ENCODE measurements at regions not wholly inside any gene's neighbourhood (a gene's known extent, or its start where the extent isn't known, plus 50 kb on each side); places are given as distances from the start of the nearest gene placed in this dataset.

DNA sequence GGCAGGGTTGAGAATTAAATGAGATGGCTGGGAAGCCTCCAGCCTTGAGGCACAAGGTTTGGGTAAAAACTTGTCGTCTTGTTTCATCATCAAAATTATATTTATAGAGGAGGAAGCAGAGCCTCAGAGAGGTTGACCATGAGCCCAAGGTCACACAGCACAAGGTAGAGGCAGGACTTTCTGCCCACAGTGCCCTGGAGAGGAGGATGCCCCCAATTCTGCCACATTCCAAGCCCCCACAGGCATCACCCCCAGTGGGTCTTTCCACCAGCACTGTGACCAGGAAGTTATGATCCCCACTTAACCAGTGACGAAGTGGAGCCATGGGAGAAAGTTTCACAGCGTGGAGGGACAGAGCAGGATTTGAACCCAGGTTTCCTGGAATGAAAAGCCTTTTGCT, 400.0 kb downstream of the MATN1 start:
- intact Hi-C loops (cut with DNase I; ENCODE audit: low total_unique reads) = no loop called here
- TF ChIP-seq CTCF (IDR thresholded peaks at IDR 0.05 in 8 of 11, conservative IDR thresholded peaks at IDR 0.05 in 3 of 11) (no peak), POLR2A (IDR thresholded peaks at IDR 0.05) (no peak), POLR2AphosphoS5 (IDR thresholded peaks at IDR 0.05) (no peak)
- Histone ChIP-seq H3K36me3 (no peaks in the 10 kb centered on the region), H3K27ac (no peak overlapping the region), H3K9me3 (no peaks in the 10 kb centered on the region), H3K27me3 (replicated peaks in 1 of 7) (peaks cover 0 to 48% (median 0%) of the 10 kb centered on the region in 7 donors), H3K4me1 (no peaks in the 10 kb centered on the region), H3K4me3 (no peak overlapping the region)
- DNase-seq = no peak
- 57 to 81% (median 75%) methylated on average over 3 of the region's 3 CpGs for WGBS, 5 donors

- Histone ChIP-seq H3K4me1 (no peaks in the 10 kb centered on the region), H3K9me3 (no peaks in the 10 kb centered on the region), H3K36me3 (no peaks in the 10 kb centered on the region), H3K4me3 (no peak overlapping the region), H3K27ac (no peak overlapping the region), H3K27me3 (replicated peaks in 1 of 7) (peaks cover 0 to 53% (median 0%) of the 10 kb centered on the region in 7 donors)
- TF ChIP-seq POLR2A (IDR thresholded peaks at IDR 0.05) (no peak), POLR2AphosphoS5 (IDR thresholded peaks at IDR 0.05) (no peak), CTCF (IDR thresholded peaks at IDR 0.05 in 8 of 11, conservative IDR thresholded peaks at IDR 0.05 in 3 of 11) (no peak)
- WGBS, 5 donors = 69 to 82% (median 74%) methylated on average over 5 of the region's 5 CpGs
- no peak for DNase-seq
- intact Hi-C loops (cut with DNase I; ENCODE audit: low total_unique reads) = no loop called here
Observed at GRCh38 chr1:30322859-30323257, 400.5 kb downstream of the MATN1 start.

DNA sequence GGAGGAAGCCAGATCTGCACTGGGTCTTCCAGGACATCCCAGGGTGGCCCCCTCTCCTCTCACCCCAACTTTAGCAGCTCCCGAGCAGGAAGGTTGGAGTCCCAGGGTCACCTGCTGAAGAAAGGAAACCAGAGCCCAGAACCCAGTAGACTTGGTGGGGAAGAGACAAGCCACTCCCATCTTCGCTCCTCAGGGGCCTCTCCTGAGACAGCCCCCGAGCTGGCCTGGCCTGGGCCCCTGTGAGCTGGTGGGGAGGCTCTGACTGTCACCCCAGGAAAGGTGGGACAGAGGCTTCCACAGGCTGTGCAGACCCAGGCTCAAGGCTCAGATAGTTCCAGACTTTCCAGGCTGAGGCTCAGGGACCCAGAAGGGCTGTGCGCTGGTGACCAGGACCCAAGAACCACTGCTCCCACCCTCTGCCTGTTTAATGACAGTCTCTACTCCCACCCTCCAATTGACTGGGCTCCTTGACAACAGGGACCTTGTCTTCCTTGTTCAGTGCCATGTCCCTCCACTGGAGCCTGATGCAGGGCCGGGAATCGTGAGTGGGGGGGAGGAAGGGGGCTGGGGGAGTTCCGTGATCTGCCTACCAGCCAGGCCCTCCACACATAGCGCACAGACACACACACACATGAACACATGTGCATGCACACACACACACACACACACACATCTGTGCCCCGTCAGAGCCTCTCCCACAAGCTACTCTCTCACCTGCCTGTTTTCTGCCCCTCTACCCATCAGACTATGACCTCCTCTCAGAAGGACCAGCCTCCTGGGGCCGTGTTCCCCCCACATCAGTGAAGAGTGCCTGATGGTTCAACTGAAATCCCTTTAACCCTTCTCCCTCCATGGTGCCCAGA, 401.2 kb downstream of the MATN1 start:
- DNase-seq = no peak
- WGBS, 5 donors = 68 to 78% (median 71%) methylated on average over 8 to 10 of the region's 10 CpGs
- TF ChIP-seq POLR2A (IDR thresholded peaks at IDR 0.05) (no peak), CTCF (IDR thresholded peaks at IDR 0.05 in 8 of 11, conservative IDR thresholded peaks at IDR 0.05 in 3 of 11) (no peak), POLR2AphosphoS5 (IDR thresholded peaks at IDR 0.05) (no peak)
- peaks cover 0 to 59% (median 0%) of the 10 kb centered on the region in 7 donors for H3K27me3 ChIP-seq (replicated peaks in 1 of 7)
- H3K9me3 ChIP-seq = no peaks in the 10 kb centered on the region
- no peak overlapping the region for H3K27ac ChIP-seq
- H3K4me3 ChIP-seq = no peak overlapping the region
- intact Hi-C loops (cut with DNase I; ENCODE audit: low total_unique reads) = no loop called here
- H3K36me3 ChIP-seq = no peaks in the 10 kb centered on the region
- no peaks in the 10 kb centered on the region for H3K4me1 ChIP-seq

GRCh38 chr1:30321246-30321910, 402.0 kb downstream of the MATN1 start:
- Histone ChIP-seq H3K4me1 (no peaks in the 10 kb centered on the region), H3K27me3 (replicated peaks in 1 of 7) (peaks cover 0 to 61% (median 0%) of the 10 kb centered on the region in 7 donors), H3K4me3 (no peak overlapping the region), H3K36me3 (no peaks in the 10 kb centered on the region), H3K27ac (no peak overlapping the region), H3K9me3 (peaks cover 0 to 4% (median 0%) of the 10 kb centered on the region in 8 donors)
- DNase-seq = no peak
- WGBS, 5 donors = 60 to 73% (median 69%) methylated on average over 11 to 13 of the region's 13 CpGs
- intact Hi-C loops (cut with DNase I; ENCODE audit: low total_unique reads) = no loop called here
- TF ChIP-seq POLR2A (IDR thresholded peaks at IDR 0.05) (no peak), POLR2AphosphoS5 (IDR thresholded peaks at IDR 0.05) (no peak), CTCF (IDR thresholded peaks at IDR 0.05 in 8 of 11, conservative IDR thresholded peaks at IDR 0.05 in 3 of 11) (no peak)

Data from spleen (tissue), 11 donors.